Lower leg skin (tissue), 3 donors: ENCODE measurements at regions not wholly inside any gene's neighbourhood (a gene's known extent, or its start where the extent isn't known, plus 50 kb on each side); places are given as distances from the start of the nearest gene placed in this dataset.

ENCODE experiments used
- POLR2A ChIP-seq, 2 donors: fragments of 450-650 bp; IDR thresholded peaks; one replicate each; pipeline ENCODE4 v1.6.1; 2016 to 2017; ENCODE audit warnings: antibody characterized with exemption in 2 of 2, mild to moderate bottlenecking in 1 of 2, moderate library complexity in 1 of 2
- TF ChIP-seq, protein P1 (sequence below), 3 donors: fragments of 450-650 bp; IDR thresholded peaks; one replicate each; pipeline ENCODE4 v1.5.1; 2016; ENCODE audit warnings: antibody characterized with exemption in 3 of 3, mild to moderate bottlenecking in 3 of 3, moderate library complexity in 2 of 3

DNA sequence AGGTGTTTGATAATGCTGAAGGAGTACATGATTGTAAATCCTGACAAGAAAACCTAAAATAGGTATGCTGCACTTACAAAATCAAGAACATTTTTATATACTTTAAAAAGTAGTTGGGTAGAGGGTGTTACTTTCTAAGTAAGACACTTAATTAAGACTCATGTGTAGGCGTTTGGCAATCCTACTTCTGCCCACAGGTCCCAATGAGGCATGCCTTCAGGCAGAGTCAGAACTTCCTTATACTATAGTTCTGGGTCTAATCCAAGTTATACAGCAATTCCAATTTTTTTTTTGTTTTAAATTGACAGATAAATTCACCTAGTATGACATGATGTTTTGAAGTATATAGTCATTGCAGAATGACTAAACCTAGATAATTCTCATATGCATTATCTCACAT lies 1188.5 kb upstream of the PHF14 start:
- TF ChIP-seq, protein P1, sequence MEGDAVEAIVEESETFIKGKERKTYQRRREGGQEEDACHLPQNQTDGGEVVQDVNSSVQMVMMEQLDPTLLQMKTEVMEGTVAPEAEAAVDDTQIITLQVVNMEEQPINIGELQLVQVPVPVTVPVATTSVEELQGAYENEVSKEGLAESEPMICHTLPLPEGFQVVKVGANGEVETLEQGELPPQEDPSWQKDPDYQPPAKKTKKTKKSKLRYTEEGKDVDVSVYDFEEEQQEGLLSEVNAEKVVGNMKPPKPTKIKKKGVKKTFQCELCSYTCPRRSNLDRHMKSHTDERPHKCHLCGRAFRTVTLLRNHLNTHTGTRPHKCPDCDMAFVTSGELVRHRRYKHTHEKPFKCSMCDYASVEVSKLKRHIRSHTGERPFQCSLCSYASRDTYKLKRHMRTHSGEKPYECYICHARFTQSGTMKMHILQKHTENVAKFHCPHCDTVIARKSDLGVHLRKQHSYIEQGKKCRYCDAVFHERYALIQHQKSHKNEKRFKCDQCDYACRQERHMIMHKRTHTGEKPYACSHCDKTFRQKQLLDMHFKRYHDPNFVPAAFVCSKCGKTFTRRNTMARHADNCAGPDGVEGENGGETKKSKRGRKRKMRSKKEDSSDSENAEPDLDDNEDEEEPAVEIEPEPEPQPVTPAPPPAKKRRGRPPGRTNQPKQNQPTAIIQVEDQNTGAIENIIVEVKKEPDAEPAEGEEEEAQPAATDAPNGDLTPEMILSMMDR (IDR thresholded peaks at IDR 0.05) = no peak
- TF ChIP-seq POLR2A (IDR thresholded peaks at IDR 0.05) = no peak
